AG09319 (cell line): ENCODE measurements at regions not wholly inside any gene's neighbourhood (a gene's known extent, or its start where the extent isn't known, plus 50 kb on each side); places are given as distances from the start of the nearest gene placed in this dataset.

Experiments used
- DNase-seq: peaks from one replicate; pipeline ENCODE4 v3.0.0-alpha.2; 2010; ENCODE audit warnings: low read depth; ENCODE audit errors: extremely low read depth
- TF ChIP-seq, protein P1 (sequence below): IDR thresholded peaks from 2 replicates; pipeline ENCODE4 v1.5.1; 2011; ENCODE audit warnings: low read depth, mild to moderate bottlenecking, inconsistent platforms, low read length, moderate library complexity

DNA sequence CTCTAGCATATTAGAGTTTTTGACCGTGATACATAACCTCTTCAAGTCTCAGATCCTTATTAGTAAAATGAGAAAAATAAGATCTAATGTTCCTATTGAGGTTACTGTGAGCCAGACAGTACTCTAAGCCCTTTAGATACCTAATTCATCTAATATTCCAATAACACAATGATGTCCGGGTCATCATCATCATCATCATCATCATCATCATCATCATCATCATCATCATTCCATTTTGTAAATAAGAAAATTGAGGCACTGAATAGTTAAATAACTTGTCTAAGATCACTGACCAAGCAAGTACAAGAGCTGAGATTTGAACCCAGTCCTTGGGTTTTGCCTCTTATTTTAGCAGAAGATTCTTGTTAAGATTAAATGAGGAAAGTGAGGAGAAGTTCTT, 643.0 kb downstream of the HDGFL1 start:
- DNase-seq = no peak
- TF ChIP-seq, protein P1, sequence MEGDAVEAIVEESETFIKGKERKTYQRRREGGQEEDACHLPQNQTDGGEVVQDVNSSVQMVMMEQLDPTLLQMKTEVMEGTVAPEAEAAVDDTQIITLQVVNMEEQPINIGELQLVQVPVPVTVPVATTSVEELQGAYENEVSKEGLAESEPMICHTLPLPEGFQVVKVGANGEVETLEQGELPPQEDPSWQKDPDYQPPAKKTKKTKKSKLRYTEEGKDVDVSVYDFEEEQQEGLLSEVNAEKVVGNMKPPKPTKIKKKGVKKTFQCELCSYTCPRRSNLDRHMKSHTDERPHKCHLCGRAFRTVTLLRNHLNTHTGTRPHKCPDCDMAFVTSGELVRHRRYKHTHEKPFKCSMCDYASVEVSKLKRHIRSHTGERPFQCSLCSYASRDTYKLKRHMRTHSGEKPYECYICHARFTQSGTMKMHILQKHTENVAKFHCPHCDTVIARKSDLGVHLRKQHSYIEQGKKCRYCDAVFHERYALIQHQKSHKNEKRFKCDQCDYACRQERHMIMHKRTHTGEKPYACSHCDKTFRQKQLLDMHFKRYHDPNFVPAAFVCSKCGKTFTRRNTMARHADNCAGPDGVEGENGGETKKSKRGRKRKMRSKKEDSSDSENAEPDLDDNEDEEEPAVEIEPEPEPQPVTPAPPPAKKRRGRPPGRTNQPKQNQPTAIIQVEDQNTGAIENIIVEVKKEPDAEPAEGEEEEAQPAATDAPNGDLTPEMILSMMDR = no peak

DNA sequence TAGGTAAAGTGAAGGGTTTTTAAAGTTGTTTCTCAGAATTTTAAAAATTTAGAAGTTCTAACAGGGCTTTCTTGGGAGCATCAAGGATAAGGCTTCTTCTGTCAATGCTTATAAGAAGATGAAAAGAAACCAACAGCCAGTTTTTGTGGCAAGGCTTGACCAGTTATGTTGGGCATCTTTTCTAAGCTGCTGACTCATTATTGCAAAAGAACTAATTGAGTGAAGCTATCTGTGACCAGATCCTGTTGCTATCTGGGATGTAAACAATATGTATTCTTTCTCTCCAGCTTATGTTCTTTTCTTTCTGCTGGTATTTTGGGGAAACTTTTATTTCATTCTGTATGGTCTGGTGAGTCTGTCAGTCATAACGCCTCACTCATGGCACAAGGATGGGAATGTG, 643.8 kb downstream of the HDGFL1 start:
- DNase-seq = peak; percentile 44
- TF ChIP-seq, protein P1 = no peak

DNA sequence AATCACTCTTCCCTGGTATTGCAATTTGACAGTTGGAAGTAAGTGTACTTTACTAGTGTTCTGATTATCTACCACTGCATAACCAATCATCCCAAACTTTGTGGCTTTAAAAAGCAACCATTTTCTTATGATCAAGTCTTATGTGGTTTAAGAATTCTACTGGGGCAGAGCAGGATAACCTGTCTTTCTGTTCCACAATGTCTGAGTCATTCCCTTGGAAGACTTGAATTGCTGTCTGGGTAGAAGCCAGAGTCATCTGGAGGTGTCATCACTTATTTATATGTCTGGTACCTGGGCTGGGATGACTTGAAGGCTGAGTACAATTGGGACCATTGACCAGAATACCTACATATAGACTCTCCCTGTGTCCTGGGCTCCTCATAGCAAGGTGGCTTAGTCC, 644.3 kb downstream of the HDGFL1 start:
- TF ChIP-seq, protein P1 = no peak
- peak; percentile 1 for DNase-seq

DNA sequence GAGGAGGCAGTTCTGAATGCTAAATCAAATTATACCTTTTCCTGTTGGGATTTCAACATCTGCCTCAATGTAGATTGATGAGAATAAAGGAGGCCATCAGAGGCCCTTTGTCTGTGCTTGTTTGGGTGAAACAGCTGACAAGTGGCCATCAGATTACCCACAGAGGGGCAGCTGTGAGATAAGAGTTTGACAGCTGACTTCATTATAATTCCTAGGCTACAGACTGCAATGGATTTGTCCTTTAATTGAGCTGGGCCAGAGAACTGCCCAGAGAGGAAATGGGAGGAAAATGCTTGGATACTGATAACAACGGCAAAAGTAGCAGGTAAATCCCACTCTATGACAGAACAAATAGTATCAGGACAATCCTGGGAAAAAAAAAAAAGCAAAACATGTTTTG, 649.4 kb downstream of the HDGFL1 start:
- TF ChIP-seq, protein P1 = no peak
- DNase-seq = no peak

DNA sequence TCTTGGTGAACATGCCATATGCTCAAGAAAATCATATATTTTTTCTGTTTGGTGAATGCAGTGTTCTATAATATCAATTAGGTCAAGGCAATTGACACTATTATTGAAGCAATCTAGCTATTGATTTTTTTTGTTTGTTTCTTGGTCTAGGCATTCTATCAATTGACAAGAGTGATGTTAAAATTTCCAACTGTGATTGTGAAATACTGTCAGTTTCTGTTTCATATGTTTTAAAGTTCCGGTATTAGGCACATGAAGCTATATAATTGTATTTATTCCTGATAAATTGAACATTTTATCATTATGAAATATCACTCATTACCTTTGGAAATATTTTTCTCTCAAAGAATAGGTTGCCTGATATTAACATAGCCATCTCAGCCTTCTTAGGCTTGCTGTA, 653.4 kb downstream of the HDGFL1 start:
- TF ChIP-seq, protein P1 = no peak
- DNase-seq = no peak

DNA sequence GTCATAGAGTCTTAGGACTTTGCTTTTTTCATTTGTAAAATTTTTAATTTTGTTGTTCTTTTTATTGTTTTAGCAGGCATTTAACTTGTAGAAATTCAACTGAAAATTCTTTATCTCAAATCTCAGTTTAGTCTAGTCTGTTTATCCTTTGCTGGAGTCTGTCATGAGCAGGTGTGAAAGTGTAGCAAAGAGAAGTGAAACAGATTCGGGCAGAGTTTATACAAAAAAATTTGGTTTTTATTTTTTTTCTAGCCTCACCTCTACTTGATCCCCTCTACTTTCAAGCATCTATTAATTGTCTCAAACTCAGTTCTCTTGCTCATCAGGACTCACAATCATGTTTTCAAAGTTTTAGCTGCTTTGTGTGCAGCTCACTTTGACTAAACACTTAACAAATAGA, 655.2 kb downstream of the HDGFL1 start:
- TF ChIP-seq, protein P1 = no peak

DNA sequence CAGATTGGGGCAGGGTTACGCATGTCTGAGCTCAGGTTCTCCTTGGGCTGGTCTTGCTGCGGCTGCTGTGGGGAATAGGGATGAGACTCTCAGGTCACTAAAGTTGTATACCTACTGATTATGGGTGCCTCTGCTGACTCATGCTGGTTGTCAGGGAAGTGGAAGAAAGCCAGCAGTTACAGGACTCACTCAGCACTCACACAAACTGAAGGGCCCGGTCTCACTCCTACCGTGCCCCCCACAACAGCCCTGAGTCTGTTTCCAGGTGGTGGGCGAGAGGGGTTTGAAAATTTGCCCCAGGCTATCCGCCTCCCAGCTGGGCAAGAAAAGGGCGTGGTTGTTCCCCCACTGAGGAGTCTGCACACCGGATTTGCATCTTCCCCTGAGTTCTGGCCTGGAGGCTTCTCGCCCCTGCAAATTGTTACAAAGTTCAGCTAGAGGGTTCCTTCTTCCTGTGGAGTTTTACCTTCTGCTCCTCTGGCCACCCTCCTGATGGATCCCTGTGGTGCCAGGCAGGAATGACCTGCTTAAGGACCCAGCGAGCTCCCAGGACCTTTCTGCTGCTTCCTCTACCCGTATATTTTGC, 659.2 kb downstream of the HDGFL1 start:
- TF ChIP-seq, protein P1 = no peak
- DNase-seq = no peak

More for the DNA sequence above, 655.2 kb downstream of the HDGFL1 start:
- DNase-seq = no peak
